IMR-90 (cell line): ENCODE measurements at regions not wholly inside any gene's neighbourhood (a gene's known extent, or its start where the extent isn't known, plus 50 kb on each side); places are given as distances from the start of the nearest gene placed in this dataset.
A peak's percentile ranks its signal among the peaks of the same experiment; 100 is the strongest.

Source experiments
- BHLHE40 ChIP-seq: fragments of 150-350 bp; IDR thresholded peaks from 2 replicates; pipeline ENCODE4 v1.6.1; 2016; ENCODE audit warnings: mild to moderate bottlenecking, low read depth, low read length
- CHD1 ChIP-seq: IDR thresholded peaks from 2 replicates; pipeline ENCODE4 v1.6.1; 2012; ENCODE audit warnings: low read depth, low read length, improper control_type of control experiment
- FOS ChIP-seq: fragments of 150-350 bp; IDR thresholded peaks from 2 replicates; pipeline ENCODE4 v1.6.1; 2016; ENCODE audit warnings: low read depth, low read length
- MAFK ChIP-seq: IDR thresholded peaks from 2 replicates; pipeline ENCODE4 v1.6.1; 2012; ENCODE audit warnings: low read depth, low read length, improper control_type of control experiment
- MAZ ChIP-seq: IDR thresholded peaks from 2 replicates; pipeline ENCODE4 v1.6.1; 2012; ENCODE audit warnings: low read depth, mild to moderate bottlenecking, low read length, improper control_type of control experiment, moderate library complexity, borderline replicate concordance
- MXI1 ChIP-seq: IDR thresholded peaks from 2 replicates; pipeline ENCODE4 v1.6.1; 2012; ENCODE audit warnings: low read depth, mild to moderate bottlenecking, low read length, moderate library complexity, borderline replicate concordance
- NFE2L2 ChIP-seq: fragments of 150-350 bp; IDR thresholded peaks from 2 replicates; pipeline ENCODE4 v1.6.1; 2016; ENCODE audit warnings: low read depth, mild to moderate bottlenecking, low read length
- POLR2A ChIP-seq: IDR thresholded peaks from 2 replicates; pipeline ENCODE4 v1.6.1; 2012; ENCODE audit warnings: mild to moderate bottlenecking, low read depth, low read length
- RAD21 ChIP-seq: IDR thresholded peaks from 2 replicates; pipeline ENCODE4 v1.6.1; 2012; ENCODE audit warnings: low read length, improper control_type of control experiment
- RFX5 ChIP-seq: IDR thresholded peaks from 2 replicates; pipeline ENCODE4 v1.8.0; 2012; ENCODE audit warnings: low read depth, mild to moderate bottlenecking, low read length, moderate library complexity
- SMC3 ChIP-seq: fragments of 150-350 bp; IDR thresholded peaks from 2 replicates; pipeline ENCODE4 v1.6.1; 2016; ENCODE audit warnings: low read depth, mild to moderate bottlenecking, antibody characterized with exemption, low read length, moderate library complexity
- TF ChIP-seq, protein P1 (sequence below): conservative IDR thresholded peaks from 2 replicates; pipeline ENCODE4 v1.5.1; 2012; ENCODE audit warnings: mild to moderate bottlenecking, low read depth, low read length, improper control_type of control experiment
- TF ChIP-seq, protein P2 (sequence below): fragments of 150-350 bp; IDR thresholded peaks from 2 replicates; pipeline ENCODE4 v1.6.1; 2016; ENCODE audit warnings: low read depth, mild to moderate bottlenecking, low read length, moderate library complexity, borderline replicate concordance
- TF ChIP-seq, protein P3 (sequence below): fragments of 150-350 bp; IDR thresholded peaks from 2 replicates; pipeline ENCODE4 v1.6.1; 2017; ENCODE audit warnings: mild to moderate bottlenecking, antibody characterized with exemption, low read length, low read depth

DNA sequence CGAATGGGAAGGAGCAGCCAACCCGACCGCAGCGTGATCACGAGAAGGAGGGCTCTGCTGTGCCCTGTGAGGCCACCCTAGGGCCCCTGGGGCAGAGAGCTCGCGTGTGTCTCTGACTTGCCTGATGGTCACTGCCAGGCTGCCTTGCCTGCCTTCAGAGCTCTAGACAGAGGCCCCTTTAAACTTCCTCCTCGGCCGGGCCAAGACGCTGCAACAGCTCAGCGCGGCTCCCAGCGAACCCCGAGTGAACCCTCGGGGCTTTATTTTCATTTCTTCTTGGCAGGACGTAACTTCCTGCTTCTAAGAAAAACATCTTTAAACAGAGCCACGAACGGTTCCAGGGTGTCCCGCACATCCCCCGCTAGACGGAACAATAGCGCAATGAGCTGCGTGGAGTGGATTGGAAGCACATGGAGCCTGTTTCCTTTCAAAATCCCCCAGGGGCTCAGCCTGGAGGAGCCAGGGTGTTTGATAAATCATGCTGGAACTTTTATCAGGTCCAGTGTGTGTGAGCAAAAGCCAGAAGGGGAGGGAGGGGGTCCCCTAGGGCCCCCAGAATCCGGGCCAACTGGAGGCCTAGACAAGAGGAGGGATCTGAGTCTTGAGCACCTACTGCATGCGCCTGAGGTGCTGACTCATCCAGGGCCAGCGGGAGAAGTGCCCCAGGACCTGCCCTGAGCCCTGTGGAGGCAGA, 134.1 kb upstream of the GDF10 start:
- TF ChIP-seq, protein P1, sequence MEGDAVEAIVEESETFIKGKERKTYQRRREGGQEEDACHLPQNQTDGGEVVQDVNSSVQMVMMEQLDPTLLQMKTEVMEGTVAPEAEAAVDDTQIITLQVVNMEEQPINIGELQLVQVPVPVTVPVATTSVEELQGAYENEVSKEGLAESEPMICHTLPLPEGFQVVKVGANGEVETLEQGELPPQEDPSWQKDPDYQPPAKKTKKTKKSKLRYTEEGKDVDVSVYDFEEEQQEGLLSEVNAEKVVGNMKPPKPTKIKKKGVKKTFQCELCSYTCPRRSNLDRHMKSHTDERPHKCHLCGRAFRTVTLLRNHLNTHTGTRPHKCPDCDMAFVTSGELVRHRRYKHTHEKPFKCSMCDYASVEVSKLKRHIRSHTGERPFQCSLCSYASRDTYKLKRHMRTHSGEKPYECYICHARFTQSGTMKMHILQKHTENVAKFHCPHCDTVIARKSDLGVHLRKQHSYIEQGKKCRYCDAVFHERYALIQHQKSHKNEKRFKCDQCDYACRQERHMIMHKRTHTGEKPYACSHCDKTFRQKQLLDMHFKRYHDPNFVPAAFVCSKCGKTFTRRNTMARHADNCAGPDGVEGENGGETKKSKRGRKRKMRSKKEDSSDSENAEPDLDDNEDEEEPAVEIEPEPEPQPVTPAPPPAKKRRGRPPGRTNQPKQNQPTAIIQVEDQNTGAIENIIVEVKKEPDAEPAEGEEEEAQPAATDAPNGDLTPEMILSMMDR, result no peak
- TF ChIP-seq RAD21, result peak; percentile 19; the same call in 1 of the 2 replicates
- TF ChIP-seq SMC3, result no peak
- 0 out of 2 replicates have a peak, but pooled peaks have one; percentile 17 for TF ChIP-seq MXI1
- no peak for TF ChIP-seq CHD1
- 0 out of 2 replicates have a peak, but pooled peaks have one; percentile 33 for TF ChIP-seq POLR2A
- TF ChIP-seq BHLHE40, result no peak
- TF ChIP-seq NFE2L2, result 0 out of 2 replicates have a peak, but pooled peaks have one; percentile 34
- TF ChIP-seq, protein P2, sequence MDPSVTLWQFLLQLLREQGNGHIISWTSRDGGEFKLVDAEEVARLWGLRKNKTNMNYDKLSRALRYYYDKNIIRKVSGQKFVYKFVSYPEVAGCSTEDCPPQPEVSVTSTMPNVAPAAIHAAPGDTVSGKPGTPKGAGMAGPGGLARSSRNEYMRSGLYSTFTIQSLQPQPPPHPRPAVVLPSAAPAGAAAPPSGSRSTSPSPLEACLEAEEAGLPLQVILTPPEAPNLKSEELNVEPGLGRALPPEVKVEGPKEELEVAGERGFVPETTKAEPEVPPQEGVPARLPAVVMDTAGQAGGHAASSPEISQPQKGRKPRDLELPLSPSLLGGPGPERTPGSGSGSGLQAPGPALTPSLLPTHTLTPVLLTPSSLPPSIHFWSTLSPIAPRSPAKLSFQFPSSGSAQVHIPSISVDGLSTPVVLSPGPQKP, result no peak
- no peak; the same call in 1 of the 2 replicates for TF ChIP-seq MAZ
- TF ChIP-seq, protein P3, sequence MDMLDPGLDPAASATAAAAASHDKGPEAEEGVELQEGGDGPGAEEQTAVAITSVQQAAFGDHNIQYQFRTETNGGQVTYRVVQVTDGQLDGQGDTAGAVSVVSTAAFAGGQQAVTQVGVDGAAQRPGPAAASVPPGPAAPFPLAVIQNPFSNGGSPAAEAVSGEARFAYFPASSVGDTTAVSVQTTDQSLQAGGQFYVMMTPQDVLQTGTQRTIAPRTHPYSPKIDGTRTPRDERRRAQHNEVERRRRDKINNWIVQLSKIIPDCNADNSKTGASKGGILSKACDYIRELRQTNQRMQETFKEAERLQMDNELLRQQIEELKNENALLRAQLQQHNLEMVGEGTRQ, result no peak
- TF ChIP-seq MAFK, result no peak
- TF ChIP-seq RFX5, result no peak
- 0 out of 2 replicates have a peak, but pooled peaks have one; percentile 7 for TF ChIP-seq FOS
